ENCODE measurements at regions not wholly inside any gene's neighbourhood (a gene's known extent, or its start where the extent isn't known, plus 50 kb on each side); places are given as distances from the start of the nearest gene placed in this dataset.

DNA sequence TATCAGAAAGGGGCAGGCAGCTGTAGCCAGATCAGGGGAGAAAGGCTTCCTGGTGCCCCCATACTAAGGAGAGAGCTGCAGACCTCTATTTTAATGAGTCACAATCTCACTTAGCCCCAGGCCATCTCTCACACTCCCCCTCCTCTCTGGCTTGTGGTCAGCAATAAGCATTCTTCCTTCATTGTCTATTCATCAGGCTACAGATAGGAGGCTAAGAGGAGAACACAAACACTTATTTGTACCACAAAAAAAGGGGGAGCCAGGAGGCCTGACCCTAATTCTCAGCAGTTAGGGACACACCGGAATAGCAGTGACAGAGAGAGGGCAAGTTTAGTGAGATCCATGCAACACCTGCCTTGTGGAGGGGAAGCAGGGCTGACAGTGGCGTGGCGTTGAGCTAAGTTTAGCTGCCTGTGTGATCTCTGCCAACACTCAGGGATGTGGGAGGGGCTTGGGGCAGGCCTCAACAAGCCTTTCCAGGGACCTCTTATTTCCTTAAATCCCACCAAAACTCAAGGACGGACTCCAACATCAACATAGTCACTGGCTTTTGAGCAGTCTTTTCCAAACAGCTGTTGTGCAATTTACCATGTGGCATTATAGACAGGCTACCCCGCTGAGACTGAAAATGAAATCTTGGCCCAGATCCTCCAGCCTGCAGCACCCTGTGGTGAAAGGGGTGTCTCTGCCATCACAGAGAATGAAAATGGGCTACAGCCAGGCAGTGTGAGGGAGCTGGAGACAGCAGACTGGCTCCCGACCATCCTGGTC lies 191.9 kb upstream of the TSC22D2 start:
- H3K27ac ChIP-seq = no peak overlapping the region
- TF ChIP-seq, protein P1, sequence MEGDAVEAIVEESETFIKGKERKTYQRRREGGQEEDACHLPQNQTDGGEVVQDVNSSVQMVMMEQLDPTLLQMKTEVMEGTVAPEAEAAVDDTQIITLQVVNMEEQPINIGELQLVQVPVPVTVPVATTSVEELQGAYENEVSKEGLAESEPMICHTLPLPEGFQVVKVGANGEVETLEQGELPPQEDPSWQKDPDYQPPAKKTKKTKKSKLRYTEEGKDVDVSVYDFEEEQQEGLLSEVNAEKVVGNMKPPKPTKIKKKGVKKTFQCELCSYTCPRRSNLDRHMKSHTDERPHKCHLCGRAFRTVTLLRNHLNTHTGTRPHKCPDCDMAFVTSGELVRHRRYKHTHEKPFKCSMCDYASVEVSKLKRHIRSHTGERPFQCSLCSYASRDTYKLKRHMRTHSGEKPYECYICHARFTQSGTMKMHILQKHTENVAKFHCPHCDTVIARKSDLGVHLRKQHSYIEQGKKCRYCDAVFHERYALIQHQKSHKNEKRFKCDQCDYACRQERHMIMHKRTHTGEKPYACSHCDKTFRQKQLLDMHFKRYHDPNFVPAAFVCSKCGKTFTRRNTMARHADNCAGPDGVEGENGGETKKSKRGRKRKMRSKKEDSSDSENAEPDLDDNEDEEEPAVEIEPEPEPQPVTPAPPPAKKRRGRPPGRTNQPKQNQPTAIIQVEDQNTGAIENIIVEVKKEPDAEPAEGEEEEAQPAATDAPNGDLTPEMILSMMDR (IDR thresholded peaks at IDR 0.05) = no peak
- TF ChIP-seq ZFX (IDR thresholded peaks at IDR 0.05; ENCODE audit: borderline replicate concordance) = no peak

DNA sequence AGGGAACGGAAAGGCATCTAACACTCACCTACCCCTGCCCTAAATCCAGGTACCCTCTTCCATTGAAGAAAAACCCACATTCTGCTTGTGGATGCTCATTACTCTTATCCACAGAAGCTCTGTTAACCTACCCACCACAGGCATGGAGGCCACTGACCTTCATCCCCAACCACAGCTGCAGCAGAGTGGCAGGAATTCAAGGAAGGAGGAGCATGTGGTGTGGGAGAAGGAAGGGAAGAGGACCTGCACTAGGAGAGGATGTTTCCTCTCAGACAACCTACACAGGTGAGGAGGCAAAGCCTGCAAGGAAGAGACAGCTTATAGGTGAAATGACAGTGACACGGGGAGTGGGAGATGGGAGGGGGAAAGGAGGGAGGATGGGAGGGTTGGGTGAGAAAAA lies 192.5 kb upstream of the TSC22D2 start:
- no peak for TF ChIP-seq ZFX (IDR thresholded peaks at IDR 0.05; ENCODE audit: borderline replicate concordance)
- TF ChIP-seq, protein P1 (IDR thresholded peaks at IDR 0.05) = no peak
- no peak overlapping the region for H3K27ac ChIP-seq

DNA sequence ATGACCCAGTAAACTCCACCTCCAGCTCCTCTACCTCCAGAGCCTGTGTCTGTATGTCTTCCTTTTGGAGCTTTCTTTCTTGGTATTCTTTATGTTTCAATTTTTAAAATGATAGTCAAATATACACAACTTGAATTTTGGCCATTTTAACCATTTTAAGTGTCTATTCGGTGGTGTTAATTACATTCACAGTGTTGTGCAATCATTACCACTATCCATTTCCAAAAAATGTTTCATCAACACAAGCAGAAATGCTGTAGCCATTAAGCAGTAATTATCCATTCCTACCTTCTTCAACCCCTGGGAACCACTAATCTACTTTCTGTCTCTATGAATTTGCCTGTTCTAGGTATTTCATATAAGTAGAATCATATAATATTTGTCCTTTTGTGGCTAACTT lies 194.5 kb upstream of the TSC22D2 start:
- no peak for TF ChIP-seq ZFX (IDR thresholded peaks at IDR 0.05; ENCODE audit: borderline replicate concordance)
- TF ChIP-seq, protein P1 (IDR thresholded peaks at IDR 0.05) = no peak
- no peak overlapping the region for H3K27ac ChIP-seq

DNA sequence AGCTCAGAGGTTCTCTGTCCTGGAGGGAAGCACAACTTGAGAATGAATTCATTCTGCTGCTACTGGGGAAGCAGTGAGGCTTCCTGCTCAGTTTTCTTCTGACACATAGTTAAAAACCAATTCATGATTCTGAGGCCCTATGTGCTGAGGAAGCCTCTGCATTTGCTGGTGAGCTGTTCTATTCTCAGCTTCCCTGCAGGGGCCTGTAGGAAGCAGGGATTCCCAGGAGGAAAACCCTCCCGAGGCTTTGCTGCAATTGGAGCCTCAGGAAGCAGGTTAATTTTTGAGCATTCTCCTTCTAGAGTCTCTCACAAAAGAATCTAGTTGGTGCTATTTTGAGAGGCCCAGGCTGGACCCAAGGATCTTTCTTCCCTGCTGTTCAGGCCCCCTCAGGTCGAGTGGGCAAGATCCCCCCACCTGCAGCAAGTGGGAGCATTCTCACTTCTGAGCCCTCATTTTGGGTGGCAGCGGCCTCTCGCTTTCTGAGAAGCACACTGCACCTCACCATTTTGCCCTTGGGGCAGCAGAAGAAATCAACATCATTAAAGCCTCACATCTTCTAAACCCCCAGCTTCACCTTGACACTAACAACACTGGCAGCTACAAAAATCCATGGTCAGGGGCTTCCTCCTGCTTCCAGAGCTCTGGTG lies 197.5 kb upstream of the TSC22D2 start:
- no peak overlapping the region for H3K27ac ChIP-seq
- TF ChIP-seq, protein P1 (IDR thresholded peaks at IDR 0.05) = no peak
- no peak for TF ChIP-seq ZFX (IDR thresholded peaks at IDR 0.05; ENCODE audit: borderline replicate concordance)

DNA sequence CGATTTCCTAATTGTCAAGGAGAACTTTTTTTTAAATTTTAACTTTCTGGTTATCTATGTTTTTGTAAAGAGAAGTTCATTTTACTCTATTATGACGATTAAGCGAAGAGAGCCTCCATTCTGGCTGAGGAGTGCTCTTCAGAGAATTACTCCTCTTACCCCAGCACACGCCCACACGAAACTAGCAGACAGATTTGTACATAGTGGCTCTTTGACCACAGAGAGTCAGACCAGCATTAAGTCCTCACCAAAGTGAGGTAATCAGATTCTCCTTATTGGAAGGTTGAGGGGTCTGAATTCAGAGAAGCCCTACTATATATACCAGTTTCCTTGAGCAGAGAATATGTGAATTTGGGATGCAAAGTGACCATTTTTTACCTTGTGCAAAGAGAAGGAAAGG lies 204.8 kb upstream of the TSC22D2 start:
- H3K27ac ChIP-seq = no peak overlapping the region
- TF ChIP-seq, protein P1 (IDR thresholded peaks at IDR 0.05) = no peak
- no peak for TF ChIP-seq ZFX (IDR thresholded peaks at IDR 0.05; ENCODE audit: borderline replicate concordance)

DNA sequence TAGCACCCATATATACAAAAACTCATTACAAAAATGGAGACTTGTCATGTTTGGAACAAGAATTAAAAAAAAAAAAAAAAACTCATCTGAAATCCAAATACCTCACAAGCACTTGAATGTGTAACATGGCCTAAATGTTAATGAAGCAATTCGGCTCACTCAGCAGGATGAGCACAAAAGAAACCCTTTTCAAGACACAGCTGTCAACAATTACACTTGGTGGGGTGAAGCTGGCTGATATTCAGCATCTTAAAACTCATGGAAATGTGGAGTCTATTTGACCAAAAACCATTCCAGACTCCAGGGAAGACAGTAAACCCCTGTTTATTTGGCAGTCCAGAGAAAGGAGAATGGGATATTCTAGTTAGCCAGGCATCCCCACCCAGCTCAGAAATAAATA lies 205.4 kb upstream of the TSC22D2 start:
- no peak overlapping the region for H3K27ac ChIP-seq
- TF ChIP-seq ZFX (IDR thresholded peaks at IDR 0.05; ENCODE audit: borderline replicate concordance) = no peak
- TF ChIP-seq, protein P1 (IDR thresholded peaks at IDR 0.05) = no peak

DNA sequence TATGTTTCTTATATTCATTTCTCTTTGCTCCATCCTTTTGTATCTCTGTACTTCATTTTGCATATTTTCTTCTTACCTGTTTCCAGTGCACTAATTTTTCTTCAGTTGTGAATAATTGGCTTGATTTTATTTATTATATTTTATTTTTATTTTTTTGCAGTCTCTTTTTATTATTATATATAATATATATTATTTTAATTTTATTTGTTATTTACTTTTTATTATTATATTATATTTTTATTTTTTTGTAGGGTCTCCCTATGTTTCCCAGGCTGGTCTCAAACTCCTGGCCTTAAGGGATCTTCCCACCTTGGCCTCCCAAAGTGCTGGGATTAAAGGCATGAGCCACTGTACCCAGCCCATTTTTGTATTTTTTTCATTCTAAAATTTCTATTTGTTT lies 213.1 kb upstream of the TSC22D2 start:
- no peak overlapping the region for H3K27ac ChIP-seq
- TF ChIP-seq, protein P1 (IDR thresholded peaks at IDR 0.05) = no peak
- no peak for TF ChIP-seq ZFX (IDR thresholded peaks at IDR 0.05; ENCODE audit: borderline replicate concordance)

Data from 22Rv1 (cell line).